LNCaP clone FGC (cell line): ENCODE measurements at regions not wholly inside any gene's neighbourhood (a gene's known extent, or its start where the extent isn't known, plus 50 kb on each side); places are given as distances from the start of the nearest gene placed in this dataset.

Experiments used
- DNase-seq: peaks from one replicate; pipeline ENCODE4 v3.0.0-alpha.2; 2011; ENCODE audit warnings: low read depth
- H3K4me3 ChIP-seq: 2 replicates; pipeline ENCODE4 v1.5.1; 2011; ENCODE audit warnings: mild to moderate bottlenecking, low read depth, low read length, control low read depth
- CTCF ChIP-seq: IDR thresholded peaks from 2 replicates; pipeline ENCODE4 v1.5.1; 2012; ENCODE audit warnings: mild to moderate bottlenecking; ENCODE audit not compliant: control insufficient read depth, insufficient read depth; ENCODE audit errors: extremely low read depth

DNA sequence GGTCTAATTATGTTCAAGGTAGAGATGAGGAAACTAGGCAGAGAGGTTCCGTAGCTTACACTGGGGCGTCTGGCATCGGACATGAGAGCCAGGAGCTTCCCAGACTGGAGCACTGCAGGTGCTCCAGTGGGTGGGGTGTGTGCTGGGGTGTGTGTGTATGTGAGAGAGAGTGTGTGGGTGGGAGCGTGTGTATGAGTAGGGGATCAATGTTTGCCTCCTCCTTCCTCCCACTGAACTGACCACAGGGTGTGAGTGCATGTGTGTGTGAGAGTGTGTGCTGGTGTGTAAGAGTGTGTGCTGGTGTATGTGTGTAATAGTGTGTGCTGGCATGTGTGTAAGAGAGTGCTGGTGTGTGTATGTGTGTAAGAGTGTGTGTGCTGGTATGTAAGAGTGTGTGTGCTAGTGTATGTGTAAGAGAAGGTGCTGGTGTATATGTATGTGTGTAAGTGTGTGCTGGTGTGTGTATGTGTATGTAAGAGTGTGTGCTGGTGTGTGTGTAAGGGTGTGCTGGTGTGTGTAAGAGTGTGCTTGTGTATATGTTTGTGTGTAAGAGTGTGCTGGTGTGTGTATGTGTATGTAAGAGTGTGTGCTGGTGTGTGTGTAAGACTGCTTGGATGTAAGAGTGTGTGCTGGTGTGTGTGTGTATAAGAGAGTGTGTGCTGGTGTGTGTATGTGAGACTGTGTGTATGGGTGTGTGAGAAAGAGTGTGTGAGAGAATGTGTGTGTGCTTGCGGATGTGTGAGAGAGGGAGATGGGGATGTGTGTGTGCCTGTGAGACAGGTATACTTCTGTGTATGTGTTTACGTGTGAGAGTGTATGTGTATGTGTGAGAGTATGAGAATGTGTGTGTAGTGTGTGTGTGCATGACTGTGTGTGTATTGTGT, 139.9 kb downstream of the MRM1 start:
- DNase-seq, result no peak
- H3K4me3 ChIP-seq, result no peak overlapping the region
- TF ChIP-seq CTCF, result no peak

GRCh38 chr17:36742267-36743000, 141.1 kb downstream of the MRM1 start:
- H3K4me3 ChIP-seq, result no peak overlapping the region
- no peak for DNase-seq
- no peak for TF ChIP-seq CTCF

- H3K4me3 ChIP-seq, result no peak overlapping the region
- DNase-seq, result no peak
- TF ChIP-seq CTCF, result no peak
Measured at GRCh38 chr17:36743130-36743529, 141.7 kb downstream of the MRM1 start.

- no peak overlapping the region for H3K4me3 ChIP-seq
- DNase-seq, result no peak
- TF ChIP-seq CTCF, result no peak
Measured at GRCh38 chr17:36746381-36747053, 145.1 kb downstream of the MRM1 start.

- no peak overlapping the region for H3K4me3 ChIP-seq
- no peak for TF ChIP-seq CTCF
- no peak for DNase-seq
Measured at GRCh38 chr17:36747861-36748260, 146.5 kb downstream of the MRM1 start.

DNA sequence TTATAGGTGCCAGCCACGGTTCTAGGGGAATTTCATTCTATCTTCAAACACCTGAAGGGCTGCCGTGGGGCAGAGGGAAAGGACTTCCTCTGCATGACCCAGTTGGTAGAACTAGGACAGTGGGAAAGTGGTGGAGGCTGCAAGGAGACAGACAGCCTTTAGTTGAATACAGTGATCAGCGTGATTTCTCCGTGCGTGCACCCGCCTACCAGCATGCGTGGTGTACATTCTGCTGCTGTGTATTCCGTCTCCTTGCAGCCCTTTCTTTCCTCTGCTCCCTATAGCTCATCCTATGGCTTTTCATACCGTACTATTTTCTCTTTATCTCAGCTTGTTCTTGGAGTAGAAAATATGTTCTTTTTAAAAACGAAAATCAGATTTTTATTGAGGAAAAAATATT, 146.9 kb downstream of the MRM1 start:
- no peak overlapping the region for H3K4me3 ChIP-seq
- DNase-seq, result no peak
- TF ChIP-seq CTCF, result no peak
